ENCODE measurements at regions not wholly inside any gene's neighbourhood (a gene's known extent, or its start where the extent isn't known, plus 50 kb on each side); places are given as distances from the start of the nearest gene placed in this dataset.
"Not testable (repeated sequence)": the region's sequence is repeated elsewhere in the genome, so short reads cannot be mapped to it uniquely, and the experiment has no call there.

DNA sequence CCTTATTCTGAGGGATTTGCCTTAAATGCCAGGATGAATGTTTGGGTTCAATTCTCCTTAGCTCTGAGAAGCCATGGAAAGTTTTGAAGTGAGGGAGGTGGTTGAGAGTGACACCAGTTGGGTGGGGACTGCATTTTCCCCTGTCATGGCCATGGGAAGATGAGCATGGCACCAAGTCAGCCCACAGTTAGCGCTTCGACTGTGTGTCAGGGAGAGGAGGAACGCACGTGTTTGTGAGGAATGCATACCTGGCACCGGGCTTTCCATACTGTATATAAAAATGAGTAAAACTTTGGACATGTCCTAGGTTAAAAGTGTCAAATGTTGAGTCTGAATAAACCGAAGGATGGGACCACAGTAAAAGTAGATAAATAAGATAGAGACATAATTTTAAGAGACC lies 187.5 kb upstream of the KL start:
- DNase-seq: no peak

DNA sequence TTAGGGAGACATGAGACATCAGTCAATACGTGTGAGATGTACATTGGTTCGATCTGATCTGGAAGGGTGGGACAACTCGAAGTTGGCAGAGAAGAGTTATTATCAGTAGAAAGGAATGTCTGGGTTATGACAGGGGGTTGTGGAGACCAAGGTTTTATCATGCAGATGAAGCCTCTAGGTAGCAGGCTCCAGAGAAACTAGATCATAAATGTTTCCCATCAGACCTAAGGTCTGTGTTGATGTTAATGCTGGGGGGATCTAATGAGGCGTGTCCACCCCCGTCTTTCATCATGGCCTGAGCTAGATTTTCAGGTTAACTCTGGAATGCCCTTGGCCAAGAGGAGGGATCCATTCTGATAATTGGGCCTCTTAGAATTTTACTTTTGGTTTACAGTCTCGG lies 187.0 kb upstream of the KL start:
- no peak for DNase-seq

DNA sequence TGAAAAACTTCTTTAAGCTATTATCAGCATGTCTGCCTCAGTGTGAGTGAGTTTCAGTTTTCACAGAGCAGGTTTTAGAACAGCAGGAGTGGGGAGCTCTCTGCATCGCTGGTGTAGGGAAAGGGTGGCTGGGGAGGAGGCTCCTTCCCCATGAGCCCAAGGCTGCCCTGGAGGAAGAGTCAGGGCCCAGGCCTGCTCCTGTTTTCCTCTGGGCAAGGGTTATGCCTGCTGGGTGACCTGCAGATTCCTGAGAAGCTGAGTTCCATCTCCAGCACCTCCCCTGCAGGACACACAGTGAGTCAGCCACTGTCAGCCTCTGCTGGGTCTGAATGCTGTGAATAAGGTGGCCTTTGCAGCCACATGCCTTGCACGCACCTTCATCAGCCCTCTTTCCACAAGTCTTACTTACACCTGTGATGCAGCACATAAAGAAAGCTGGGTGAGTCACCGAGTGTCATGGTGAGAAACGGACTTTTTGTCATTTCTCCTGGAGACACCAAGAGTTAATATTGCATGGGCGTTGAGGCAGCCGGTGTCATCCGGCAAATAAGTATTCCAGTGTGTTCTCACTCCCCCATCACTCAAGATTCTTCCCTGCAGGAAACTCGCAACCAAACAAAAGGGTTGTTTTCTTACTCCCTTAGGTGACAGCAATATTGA lies 186.4 kb upstream of the KL start:
- no peak for DNase-seq

DNA sequence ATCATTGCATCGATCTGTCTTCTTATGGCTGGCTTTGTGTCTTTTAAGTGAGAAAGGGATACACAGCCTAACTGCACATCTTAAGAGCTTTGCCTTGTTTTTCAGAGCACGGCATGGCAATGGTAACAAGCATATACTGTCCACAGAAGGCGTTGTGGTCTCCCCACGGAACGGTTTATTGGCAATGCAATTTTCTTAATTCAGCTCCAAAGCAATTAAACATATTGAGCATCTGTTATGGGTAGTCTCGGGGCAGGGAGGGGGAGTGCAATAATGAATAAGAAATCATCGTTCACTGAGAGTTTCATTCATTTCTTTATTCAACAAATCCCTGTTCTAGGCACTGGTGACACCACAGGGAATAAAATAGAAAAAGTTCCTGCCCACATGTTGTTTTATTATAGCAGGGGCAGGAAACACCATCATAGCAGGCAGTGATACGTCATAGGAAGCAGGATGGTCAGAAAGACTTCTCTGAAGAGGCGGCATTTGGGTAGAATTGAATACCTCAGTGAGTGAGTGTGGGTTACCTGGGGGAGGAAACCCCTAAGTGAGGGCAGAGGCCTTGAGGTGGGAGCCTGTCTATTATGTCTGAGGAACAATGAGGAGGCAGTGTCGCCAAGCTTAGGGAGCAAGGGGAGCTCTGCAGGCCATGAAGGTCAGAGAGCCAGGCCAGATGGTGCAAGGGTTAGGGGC lies 185.7 kb upstream of the KL start:
- no peak for DNase-seq

DNA sequence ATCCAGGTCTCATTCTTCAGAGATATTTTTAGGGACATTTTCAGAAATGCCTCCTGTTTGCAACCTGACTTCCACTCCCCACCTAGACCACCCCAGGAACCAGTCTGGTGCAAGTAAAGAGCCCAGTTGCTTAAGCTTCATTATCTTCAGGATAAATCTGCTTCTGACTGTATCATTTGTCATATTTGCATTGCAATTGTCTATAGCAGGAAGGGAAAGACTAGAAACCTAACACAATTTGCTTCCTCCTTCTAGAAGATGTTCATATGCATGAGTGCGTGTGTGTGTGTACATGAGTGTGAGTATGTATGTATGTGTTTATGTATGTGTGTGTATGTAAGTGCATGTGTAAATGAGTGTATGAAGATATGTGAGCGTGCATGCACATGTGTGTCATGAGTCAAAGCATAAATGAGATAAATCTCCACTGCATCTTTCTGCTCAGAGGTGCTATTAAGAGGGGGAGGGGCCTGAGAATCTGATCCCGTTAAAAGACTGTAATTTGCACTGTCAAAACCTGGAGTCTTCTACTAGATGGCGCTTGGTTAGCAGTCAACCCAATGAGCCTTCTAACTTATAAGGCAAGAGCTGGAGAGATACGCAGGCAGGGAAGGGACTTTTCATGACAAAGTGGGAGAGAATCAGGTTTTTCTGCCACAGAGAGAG lies 178.8 kb upstream of the KL start:
- DNase-seq: no peak

DNA sequence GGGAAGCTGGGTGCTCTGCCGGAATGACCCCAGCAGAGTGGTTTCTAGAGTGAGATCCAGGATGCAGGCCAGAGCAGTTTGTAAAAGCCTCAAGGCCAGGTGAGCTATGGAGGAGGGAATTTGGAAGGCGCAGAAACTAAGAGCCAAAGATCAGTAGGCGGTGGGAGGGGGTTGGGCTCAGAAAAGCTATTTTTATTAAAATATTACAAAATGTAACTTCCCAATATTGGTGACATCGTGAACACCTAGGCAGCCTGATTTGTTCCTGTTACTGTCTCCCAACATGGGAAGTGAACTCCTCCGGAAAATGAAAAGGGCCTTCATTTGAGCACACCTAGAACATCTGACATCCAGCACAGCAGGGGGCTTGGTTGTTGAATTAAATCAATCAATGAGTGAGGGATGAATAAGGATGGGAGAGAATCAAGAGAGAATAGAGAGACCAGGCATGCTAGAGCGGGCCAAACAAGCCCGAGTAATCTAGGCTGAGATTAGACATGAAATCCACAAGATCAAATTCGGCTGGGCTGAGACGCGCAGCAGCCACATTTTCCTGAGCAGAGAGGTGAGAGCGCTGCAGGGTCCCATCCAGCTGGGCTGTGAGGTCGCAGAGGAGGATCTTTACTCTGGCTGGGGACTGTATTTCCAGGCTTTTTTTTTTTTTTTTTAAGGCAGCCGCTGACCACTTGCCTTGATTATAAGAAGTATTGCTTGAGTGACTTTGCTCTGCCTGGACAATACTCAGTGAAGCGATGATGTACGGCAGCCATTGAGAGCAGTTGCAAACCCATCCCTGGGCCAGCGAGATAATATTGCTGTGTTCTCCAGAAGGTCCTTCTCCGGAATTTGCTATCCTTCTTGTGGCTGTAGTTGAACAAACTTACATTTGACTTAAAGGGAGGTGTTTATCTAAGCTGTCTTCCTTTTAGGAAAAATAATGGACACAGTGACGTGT lies 178.0 kb upstream of the KL start:
- DNase-seq: no peak

DNA sequence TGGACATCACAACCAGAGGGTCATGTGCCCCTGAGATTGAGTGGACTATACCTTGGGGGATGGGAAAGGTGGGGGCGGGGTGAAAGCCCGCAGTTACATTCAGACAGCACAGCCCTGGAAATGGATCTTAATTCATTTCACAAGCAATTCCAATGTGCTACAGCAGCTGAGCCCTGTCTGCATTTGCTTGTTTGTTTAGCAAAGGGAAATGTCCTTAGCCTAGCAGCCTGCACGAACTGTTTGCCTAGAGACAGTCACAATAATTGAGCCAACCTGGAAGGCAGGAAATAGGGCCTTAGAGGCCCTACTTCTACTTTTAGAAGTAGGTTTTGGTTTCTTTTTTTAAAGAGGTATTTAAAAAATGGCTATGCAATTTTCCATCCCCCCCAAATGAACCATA lies 177.3 kb upstream of the KL start:
- DNase-seq: peak in 1 of 5 donors; percentile 64

DNA sequence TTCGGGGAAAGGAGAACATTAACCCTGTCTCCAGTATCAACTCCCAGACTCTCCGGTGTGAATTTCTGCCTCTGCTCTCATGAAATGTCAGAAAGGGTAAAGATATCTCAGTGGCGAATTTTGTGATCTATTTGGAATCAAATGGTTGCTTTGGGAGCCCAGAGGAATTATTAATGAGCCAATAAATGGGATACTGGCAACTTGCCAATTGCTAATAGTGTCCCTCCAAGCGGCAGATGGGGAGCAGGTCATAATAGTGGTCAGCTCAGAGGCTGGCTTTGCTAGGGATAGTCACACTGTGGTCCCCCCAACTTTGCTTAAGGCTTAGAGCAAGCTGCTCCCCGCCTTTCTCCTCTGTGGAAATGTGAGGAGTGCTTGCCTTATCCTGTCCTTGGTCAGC lies 176.1 kb upstream of the KL start:
- DNase-seq: no peak

DNA sequence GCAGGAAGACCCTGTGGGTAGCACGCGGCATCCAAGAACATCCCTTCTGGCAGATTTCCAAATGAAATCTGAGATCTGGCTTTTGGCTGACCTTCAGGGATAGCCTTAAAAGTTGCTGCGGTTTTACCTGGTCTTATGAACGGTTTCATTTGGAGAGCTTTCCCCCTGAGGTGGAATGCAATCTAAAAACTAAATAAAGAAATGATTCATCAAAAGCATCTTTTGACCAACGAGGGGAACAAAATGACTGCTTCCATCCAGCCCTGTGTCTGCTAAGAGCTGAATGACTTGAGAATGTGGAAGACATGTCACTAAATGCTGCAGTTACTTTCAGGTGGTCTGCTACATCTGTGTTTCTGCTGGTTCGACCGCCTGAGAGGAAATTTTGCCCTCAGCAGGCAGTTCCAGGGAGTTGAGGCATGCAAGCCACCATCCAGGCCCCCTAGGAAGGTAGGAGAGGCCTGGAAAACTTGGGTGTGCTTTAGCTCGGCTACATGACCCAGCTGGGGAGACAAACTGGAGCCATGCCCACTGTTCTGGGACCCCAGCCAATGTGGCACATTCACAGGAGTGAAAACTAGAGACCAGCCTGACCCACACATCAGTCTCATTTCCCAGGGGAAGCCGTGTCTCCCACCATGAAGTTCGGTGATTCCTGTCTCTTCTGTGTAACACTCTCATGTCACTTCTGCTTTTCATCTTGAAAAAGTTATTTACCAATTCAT lies 175.1 kb upstream of the KL start:
- DNase-seq: peak in 1 of 5 donors; percentile 71

DNA sequence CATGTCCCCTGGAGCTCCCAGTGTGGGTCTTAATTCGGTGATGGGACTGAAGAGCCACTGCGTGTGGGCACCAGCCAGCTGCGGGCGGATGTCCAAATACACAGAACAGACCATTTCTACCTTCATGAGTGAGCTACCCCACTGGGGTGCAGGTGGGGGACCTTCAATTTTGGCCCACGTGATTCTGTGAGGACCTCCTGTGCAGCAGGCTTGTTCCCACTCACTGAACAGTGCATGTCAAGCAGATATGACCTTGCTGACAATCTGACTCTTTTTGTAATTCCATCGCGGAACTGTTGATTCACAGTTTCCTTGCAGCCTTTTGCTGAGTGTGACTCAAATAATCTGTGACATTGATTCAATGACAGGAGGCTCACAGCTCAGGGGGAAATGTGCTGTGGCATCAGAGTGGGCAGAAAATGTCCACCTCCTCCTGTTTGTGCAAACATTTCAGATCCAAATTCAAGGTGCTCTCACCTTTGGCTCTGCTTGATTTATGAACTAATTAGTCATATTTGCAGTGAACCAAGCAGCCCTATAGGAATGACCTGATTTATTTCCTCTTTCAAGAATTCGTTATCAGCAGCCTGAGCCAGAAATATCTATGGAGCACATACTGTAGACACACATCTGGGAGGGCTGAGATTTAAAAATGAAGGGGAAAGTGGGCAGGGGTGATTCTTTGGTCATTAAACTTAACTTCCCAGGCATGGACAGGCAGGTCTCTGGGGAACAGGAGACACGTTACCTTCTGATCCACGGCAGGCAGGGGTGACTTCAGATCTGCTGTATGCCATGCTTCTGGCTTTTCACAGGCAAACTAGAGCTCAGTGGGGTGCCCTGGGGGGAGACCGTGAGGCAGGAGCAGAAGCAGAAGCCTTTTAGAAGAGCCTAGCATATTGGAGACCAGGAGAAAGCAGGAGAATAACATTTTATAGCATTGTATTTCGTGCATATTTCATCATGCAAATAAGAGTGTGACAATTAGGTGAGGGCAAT lies 170.0 kb upstream of the KL start:
- no peak for DNase-seq

DNA sequence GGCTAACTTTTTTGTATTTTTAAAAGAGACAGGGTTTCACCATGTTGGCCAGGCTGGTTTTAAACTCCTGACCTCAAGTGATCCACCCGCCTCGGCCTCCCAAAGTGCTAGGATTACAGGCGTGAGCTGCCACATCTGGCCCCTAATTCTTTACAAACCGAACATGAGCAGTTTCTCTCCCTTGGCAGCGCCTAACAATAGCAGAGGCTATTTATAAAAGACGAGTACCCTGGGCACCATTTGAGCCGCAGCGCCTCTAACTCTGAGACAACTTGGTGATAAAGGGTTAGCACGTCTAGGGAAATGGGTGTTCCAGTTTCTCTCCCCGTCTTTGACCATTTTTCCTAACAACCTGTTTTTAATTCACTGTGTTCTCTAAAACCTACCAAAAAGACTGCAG lies 168.2 kb upstream of the KL start:
- not testable (repeated sequence) for DNase-seq

DNA sequence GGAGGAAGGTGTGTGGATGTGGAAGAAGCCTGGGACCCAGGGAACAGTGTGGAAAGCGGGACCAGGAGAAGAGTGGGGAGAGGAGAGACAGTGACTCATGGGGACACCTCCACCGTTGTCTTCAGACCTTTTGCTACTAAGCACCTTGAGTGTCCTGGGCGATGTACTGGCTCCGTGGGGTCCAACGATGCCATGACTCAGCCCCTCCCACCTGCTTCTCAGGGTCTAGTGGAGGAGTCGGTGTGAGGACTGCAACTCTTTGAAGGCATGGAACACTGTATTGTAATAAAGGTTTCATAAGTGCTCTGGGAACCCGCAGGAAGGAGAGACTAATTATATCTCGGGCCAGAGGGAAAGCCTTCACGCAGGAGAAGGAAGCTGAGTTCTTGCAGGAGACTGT lies 166.9 kb upstream of the KL start:
- DNase-seq: no peak

DNA sequence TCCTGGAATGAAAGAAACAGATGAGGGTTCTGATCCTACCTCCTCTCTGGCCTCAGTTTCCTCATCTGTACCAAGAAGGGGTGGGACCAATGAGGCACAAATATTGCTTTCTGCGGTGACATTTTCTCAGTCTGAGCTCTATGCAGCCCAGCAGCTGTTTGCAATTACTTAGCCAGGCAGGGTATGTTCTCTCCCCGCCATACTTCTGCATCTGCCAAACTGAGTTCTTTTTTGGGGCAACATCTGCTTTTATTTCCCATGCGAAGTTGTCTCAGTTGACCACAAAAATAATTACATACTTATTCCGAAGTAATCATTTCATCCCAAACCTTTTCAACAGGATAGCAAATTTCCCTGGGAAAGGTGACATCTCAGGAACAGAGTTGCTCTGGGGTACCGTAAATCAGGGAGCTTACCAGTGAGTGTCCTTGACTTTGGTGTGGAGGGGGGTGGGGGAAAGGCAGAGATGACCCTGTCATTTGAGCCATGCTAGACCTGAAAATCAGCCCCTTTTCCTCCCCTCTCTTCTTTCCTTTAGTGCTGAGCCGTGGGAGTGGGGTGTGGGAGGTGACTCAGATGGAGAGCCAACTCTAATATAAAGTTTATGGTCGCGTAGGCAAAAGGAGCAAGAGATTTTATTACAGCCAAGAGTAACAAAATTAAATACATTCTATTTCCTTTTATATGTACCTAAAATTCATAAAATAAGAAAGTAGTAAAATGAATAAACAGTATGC lies 165.7 kb upstream of the KL start:
- DNase-seq: no peak

DNA sequence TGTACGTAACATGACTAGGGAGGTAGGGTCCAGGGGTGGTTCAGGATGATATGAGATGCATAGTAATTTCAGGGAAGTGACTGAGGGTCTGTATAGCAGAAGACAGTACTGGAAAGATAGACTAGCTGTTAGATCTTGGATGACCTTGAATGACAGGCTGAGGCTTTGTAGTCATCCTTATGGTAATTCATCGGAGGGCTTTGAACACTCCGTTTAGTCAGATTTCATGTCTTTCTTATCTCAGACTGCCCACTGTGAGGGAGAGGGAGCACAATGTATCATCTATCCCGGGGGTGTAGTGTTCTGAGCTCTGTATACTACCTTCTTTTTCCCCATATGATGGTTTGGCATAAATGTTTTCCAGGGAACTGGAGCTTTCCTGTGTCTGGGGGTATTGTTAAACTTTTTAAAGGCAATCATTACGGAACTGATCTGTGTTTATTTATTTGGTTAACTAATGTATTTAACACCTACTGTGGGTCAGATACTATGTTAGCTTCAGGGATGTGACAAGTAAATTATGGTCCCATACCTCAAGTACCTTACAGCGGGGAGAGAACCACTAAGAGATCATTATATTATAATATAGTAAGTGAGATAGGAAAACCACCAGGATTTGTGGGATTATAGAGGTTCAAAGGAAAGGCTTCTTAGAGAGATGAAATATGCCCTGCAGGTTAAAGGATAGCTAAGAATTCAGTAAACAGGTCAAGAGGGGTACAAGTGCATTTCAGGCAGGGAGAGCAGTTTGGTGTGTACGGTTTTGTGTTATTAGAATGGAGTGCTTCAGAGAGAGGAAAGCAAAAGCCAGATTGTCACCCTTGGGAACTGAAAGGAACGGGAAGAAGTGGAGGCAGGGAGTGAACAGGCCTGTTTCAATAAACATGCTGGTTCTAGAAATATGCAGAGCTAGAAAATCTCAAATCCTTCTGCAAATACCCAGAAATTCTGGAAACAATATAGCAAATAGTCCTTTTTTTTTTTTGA lies 164.8 kb upstream of the KL start:
- no peak for DNase-seq

DNA sequence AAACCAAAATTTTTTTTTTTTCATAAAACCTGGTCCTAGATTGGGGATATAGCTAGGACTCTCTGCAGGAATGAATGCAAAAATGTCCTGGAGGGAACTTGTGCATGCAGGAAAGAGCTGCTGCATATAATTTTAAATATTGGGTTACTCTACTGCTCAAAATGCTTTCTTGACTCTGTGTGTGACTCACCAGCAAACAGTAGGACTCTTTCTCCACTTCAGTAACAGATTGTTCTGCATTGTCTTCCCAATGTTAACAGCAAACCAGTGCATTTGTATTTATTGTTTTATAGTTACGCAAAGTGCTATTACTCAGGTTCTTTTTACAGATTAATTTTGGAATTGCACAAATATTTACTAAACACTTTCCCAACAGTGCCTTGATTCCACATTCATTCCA lies 163.7 kb upstream of the KL start:
- no peak for DNase-seq

DNA sequence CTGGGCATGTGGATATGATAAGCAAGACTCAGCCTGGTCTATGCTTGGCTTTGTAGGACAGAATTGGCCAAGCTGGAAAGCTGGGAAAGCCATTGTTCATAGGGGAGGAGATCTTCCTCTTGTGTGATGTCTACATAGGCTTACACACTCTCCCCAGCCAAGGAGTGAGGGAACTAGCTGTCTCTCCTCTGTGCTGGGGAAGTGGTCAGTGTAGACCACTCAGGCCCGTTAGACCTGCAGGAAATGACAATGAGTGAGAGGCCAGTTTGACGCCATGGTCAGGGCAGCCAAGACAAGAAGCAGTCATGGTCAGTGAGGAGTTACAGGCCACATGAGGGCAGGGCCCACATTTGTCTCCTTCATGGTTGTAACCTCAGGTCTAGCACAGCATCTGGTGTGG lies 159.1 kb upstream of the KL start:
- no peak for DNase-seq

DNA sequence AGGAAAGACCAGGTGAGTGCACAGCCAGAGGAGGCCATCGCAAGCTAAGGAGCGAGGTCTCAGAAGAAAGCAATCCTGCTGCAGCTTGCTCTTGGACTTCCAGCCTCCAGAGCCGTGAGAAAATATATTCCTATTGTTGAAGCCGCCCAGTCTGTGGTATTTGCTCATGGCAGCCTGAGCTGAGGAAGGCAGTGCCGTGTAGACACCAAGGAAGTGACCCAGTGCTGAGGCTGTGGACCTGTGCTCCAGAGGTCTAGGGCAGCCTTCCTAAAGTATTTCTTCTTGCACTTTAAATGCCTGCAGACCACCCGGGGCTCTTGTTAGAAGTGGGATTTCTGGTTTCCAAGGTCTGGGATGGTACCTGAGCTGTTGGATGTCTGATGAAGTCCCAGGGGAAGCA lies 158.5 kb upstream of the KL start:
- no peak for DNase-seq

DNA sequence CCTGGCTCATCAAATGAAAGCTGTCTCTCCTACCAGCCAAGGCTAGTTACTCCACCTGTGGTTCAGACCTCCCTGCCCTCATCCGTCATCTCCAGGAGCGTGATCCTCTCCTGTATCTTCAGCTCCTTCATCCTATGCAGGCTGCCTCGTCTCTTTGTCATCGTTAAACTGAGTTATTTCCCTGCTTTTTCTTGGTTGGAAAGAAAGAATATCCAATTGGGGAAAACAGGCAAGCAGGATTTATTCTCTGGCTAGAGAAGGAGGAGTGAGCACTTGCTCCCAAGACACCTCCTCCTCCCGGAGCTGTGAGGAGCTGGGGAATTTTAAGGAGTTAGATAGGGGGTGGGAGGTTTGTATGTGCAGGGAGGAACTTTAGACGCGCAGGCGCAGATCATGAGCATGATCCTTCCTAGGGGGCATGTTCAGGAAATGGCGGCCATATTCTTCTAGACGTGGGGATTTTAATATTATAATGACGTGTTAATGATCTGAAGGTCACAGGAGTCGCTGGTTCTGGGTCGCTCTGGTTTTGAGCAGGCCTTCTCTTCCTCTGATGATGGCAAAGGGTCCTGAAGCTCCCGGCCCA lies 156.4 kb upstream of the KL start:
- no peak for DNase-seq

DNA sequence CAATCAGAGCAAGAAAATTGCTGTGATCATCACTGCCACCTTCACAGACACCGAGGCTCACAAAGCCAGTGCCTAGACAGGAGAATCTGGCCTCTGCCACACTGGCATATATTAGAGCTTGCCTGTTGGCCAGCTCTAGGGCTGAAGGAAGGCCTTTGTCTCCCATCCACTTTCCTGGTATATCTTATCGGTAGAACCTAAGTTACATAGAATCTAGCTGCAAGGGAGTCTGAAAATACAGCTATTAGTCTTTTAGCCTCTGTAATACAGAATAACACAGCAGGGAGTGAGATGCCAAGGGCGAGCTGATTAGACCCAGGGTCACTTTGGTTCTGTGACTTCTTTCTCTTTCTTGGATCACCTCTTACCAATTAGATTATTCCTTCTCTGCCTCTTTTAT lies 154.9 kb upstream of the KL start:
- DNase-seq: no peak
